ENCODE measurements at regions not wholly inside any gene's neighbourhood (a gene's known extent, or its start where the extent isn't known, plus 50 kb on each side); places are given as distances from the start of the nearest gene placed in this dataset.

GRCh38 chr3:87800516-87800915 lies 258.3 kb downstream of the CGGBP1 start:
- no peak overlapping the region for H3K27ac ChIP-seq
- no peaks in the 10 kb centered on the region for H3K36me3 ChIP-seq
- H3K27me3 ChIP-seq, result no peaks in the 10 kb centered on the region
- H3K4me1 ChIP-seq, result no peaks in the 10 kb centered on the region
- no peak for TF ChIP-seq POLR2A (IDR thresholded peaks at IDR 0.05)
- no peak for TF ChIP-seq EP300 (IDR thresholded peaks at IDR 0.05)
- TF ChIP-seq CTCF (IDR thresholded peaks at IDR 0.05), result no peak
- H3K4me3 ChIP-seq, result no peak overlapping the region
- DNase-seq (ENCODE audit: low spot score in 2 of 2), result no peak
- no peaks in the 10 kb centered on the region for H3K9me3 ChIP-seq

GRCh38 chr3:87798567-87798947 lies 260.2 kb downstream of the CGGBP1 start:
- H3K36me3 ChIP-seq, result no peaks in the 10 kb centered on the region
- no peak overlapping the region for H3K4me3 ChIP-seq
- no peak for DNase-seq (ENCODE audit: low spot score in 2 of 2)
- TF ChIP-seq POLR2A (IDR thresholded peaks at IDR 0.05) (no peak), CTCF (IDR thresholded peaks at IDR 0.05) (no peak), EP300 (IDR thresholded peaks at IDR 0.05) (no peak)
- H3K4me1 ChIP-seq, result peaks cover 0 to under 1% (median 0%) of the 10 kb centered on the region in 4 donors
- WGBS, 2 donors, result 55 to 68% methylated on average over 4 of the region's 4 CpGs
- H3K9me3 ChIP-seq, result no peaks in the 10 kb centered on the region
- peaks cover 0 to under 1% of the 10 kb centered on the region in 2 donors for H3K27me3 ChIP-seq
- H3K27ac ChIP-seq, result no peak overlapping the region

DNA sequence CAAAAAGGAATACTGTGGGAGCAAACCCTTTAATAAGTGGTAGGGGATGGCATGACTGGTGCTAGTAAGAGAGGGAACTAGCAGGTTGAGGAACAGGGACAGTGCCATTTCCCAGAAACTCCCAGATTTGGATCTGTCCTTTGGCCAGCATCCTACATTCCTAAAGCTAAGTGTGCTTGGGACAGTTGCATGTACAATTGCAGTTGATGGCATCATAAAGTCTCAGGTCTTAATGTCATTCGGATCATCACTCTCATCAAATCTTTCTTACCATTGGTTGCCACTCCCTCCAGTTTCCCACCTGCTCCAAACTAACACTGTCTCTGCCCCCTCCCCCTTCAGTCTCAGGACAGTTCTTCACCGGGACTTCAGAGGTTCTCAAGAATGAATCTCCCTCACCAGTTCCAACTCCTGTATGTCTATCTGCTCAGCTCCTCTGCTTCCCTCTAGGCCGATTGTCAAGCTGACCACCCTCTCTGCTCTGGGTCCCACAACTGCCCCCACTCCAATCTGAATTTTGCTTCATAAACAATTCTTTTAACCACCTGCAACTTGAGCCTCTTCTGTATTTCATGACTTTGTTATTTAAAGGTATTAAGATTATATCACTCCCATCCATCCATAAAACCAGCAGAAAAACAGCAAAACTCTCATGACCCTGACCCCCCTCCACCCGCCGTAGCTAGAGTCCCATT lies 260.8 kb downstream of the CGGBP1 start:
- H3K27ac ChIP-seq, result no peak overlapping the region
- no peak overlapping the region for H3K4me3 ChIP-seq
- peaks cover 0 to 6% of the 10 kb centered on the region in 2 donors for H3K27me3 ChIP-seq
- 71 to 83% methylated on average over 5 of the region's 5 CpGs for WGBS, 2 donors
- H3K9me3 ChIP-seq, result no peaks in the 10 kb centered on the region
- H3K4me1 ChIP-seq, result peaks cover 0 to 6% (median 2%) of the 10 kb centered on the region in 4 donors
- no peaks in the 10 kb centered on the region for H3K36me3 ChIP-seq
- TF ChIP-seq EP300 (IDR thresholded peaks at IDR 0.05), result no peak
- DNase-seq (ENCODE audit: low spot score in 2 of 2), result no peak

DNA sequence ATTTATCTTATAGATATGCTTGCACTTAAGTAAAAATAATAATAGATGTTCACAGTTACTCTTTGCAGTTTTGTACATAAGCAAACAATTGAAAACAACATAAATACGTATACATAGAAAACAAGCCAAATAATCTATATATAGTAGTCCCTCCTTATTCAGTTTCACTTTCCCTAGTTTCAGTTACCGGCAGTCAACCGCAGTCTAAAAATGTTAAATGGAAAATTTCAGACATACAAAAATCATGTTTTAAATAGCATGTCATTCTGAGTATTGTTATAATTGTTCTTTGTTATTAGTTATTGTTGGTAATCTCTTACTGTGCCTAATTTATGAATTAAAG lies 262.0 kb downstream of the CGGBP1 start:
- Histone ChIP-seq H3K9me3 (no peaks in the 10 kb centered on the region), H3K36me3 (no peaks in the 10 kb centered on the region), H3K4me3 (no peak overlapping the region), H3K4me1 (peaks cover 0 to 18% (median 5%) of the 10 kb centered on the region in 4 donors), H3K27ac (peak overlapping the region in 1 of 4 donors; percentile 13), H3K27me3 (peaks cover 0 to 18% of the 10 kb centered on the region in 2 donors)
- TF ChIP-seq POLR2A (IDR thresholded peaks at IDR 0.05) (no peak), CTCF (IDR thresholded peaks at IDR 0.05) (no peak)
- 64 to 78% methylated on average over 3 of the region's 3 CpGs for WGBS, 2 donors
- no peak for DNase-seq (ENCODE audit: low spot score in 2 of 2)

GRCh38 chr3:87796137-87796842 lies 262.5 kb downstream of the CGGBP1 start:
- H3K4me1 ChIP-seq, result peaks cover 0 to 18% (median 5%) of the 10 kb centered on the region in 4 donors
- TF ChIP-seq EP300 (IDR thresholded peaks at IDR 0.05) (no peak), POLR2A (IDR thresholded peaks at IDR 0.05) (no peak), CTCF (IDR thresholded peaks at IDR 0.05) (no peak)
- no peaks in the 10 kb centered on the region for H3K9me3 ChIP-seq
- WGBS, 2 donors, result 43 to 48% methylated on average over 2 of the region's 2 CpGs
- H3K27me3 ChIP-seq, result peaks cover 0 to 23% of the 10 kb centered on the region in 2 donors
- no peak for DNase-seq (ENCODE audit: low spot score in 2 of 2)
- peak overlapping the region in 1 of 4 donors; percentile 13 for H3K27ac ChIP-seq
- H3K4me3 ChIP-seq, result no peak overlapping the region
- H3K36me3 ChIP-seq, result no peaks in the 10 kb centered on the region
